SW480 (cell line): ENCODE measurements at regions not wholly inside any gene's neighbourhood (a gene's known extent, or its start where the extent isn't known, plus 50 kb on each side); places are given as distances from the start of the nearest gene placed in this dataset.

Experiments used
- DNase-seq: peaks from one replicate; pipeline ENCODE4 v3.0.0-alpha.2; 2016; ENCODE audit warnings: low spot score

DNA sequence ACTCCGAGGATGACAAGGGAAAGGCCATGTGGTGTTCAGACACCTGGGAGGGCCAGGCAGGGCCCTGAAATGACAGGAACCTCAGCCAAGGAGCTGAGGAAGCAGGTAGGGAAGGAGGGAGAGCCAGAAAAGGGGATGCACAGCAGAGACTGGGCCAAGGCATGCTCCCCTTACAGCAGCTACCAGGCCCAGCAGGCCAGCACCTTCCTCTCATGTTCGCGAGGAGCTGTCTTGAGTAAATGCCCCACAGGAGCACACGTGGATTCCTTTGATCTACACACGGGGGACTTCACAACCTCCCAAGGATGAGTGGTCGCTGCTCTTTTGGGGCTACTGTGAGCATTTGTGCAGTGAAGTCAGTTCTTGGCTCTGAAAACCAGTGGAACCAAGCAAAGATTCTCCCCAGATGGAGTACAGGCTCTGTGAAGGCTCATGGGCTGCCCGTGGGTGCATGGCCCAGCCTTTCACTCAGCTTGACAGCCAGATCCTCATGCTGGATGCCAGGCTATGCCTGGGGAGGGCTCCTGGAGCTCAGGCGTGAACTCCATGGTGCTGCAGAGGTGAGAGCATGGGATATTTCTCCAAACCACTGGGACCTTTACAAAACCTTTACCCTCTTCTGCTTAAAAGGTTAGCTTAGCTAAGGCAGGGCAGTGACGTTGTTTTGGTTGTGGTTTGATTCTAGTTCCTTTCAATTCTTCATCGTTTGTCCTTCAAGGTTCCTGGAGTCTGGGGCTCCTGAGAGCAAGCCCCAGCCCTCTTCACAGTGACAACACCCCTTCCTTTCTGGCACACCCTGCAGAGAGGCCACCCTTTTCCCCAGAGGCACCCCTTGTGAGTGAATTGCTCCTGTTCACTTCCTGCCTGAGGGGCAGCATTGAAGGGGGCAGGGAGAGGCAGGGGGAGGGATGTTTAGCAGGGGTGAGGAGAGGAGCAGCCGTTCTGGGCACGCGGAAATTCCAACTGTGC lies 74.2 kb upstream of the ZPBP start:
- no peak for DNase-seq

DNA sequence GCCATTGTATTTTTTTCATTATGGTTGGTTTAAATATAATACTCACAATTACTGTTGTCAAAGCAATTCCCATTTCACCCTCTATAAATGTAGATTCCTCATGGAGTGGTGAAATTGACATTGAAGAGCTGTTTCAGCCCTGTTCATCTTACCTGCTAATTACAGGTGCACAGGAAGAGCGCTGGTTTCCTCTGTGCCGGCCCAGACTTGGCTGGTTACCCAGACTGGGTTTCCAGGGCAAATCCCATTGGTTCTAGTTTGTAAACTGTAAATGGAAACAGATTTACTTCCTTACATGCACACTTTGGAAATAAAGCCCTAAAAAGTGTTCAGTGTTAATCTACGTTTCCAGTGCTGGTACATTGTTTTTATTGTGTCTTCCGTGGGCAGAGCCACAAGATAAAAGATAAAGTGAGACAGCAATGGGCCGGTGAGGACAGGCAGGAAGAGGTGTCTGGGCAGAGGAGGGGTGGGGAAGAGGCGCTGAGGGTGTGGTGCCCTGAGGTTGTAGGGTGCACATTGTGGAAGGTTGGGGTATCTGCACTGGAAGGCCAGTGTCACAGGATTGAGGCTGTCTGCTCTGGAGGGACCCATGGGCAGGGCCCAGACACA lies 71.6 kb upstream of the ZPBP start:
- no peak for DNase-seq

- no peak for DNase-seq
These were observed 67.2 kb upstream of the ZPBP start for GRCh38 chr7:50160206-50160605.

- no peak for DNase-seq
These were observed 66.1 kb upstream of the ZPBP start for GRCh38 chr7:50159154-50159553.

GRCh38 chr7:50156706-50157105 lies 63.7 kb upstream of the ZPBP start:
- DNase-seq: no peak

GRCh38 chr7:50156163-50156562 lies 63.1 kb upstream of the ZPBP start:
- no peak for DNase-seq

- DNase-seq: no peak
These were observed 62.7 kb upstream of the ZPBP start for GRCh38 chr7:50155755-50156154.

GRCh38 chr7:50153995-50154394 lies 60.9 kb upstream of the ZPBP start:
- DNase-seq: no peak

DNA sequence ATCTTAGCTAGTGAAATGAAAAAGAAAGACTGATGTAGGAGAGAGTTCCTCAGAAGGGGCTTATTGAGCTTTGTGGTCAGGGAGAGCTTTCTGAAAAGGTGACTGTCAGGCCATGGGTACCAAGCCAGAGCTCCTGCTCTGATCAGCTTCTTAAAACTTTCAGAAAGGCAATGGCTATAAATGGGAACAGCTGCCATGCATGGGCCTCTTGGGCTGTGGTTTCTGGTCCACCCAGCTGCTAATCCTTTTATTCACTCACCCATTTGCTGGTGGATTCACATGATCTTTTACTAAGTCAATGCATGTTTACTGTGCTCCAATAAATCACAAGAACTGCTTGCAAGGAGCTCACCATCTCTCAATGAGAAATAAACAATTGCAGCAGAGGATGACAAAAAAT lies 60.1 kb upstream of the ZPBP start:
- DNase-seq: no peak

GRCh38 chr7:50152486-50152885 lies 59.4 kb upstream of the ZPBP start:
- DNase-seq: no peak

- DNase-seq: no peak
These were observed 58.6 kb upstream of the ZPBP start for GRCh38 chr7:50151661-50152060.

DNA sequence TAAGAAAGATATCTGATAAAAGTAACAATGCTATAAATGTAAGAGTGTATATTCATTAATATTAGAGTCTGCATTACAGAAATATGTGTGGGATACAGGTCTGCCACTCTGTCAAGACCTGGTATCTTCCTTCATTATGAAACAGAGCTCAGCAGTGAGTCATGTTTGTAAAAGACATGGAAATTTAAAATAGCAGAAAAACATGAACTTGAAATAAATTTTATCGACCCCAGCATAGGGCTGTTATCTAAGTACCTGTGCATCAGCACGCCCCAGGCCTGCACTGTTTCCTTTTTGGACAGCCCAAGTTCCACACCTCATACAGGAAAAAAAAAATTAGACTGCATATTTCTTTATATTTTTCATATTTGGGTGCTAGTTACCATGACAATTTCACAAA lies 58.0 kb upstream of the ZPBP start:
- no peak for DNase-seq

- DNase-seq: no peak
These were observed 56.3 kb upstream of the ZPBP start for GRCh38 chr7:50149369-50149768.

DNA sequence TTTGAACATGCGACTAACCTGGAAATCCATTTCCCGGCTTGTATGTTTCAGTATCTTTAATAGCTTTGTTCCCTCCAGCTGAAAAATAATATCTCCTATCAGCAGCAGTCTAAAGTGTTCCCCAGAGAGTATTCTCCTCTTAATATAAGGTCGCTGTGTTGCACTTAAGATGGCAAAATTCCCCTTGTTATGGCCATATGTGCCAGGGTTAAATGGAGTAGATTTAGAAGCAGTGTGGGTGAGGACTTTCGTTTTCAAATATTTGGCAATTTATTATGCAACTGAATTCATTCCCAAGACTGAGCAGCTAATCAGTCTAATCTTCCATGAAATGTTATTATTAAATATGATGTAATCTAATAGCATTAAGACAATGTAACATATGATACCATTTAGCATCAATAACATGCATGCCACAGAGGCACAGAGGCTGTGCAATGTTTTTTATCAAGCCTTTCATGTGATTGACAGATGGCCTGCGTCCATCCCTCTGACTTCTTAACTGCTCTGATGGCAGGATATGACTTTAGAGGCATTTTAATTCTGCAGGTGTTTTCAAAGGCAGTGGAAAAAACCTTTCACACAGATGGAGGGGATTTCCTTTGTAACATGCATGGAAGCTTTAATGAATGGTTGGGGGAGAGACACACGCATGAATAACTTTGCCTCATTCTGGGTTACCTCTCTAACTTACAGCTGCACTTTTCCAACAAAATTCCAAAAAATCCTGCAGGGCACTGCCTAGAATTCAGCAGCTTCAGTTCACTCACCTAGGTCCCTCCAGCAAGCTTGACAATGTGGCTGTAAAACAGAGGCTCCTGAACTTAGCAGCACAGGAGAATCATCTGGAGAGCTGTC lies 55.1 kb upstream of the ZPBP start:
- no peak for DNase-seq

DNA sequence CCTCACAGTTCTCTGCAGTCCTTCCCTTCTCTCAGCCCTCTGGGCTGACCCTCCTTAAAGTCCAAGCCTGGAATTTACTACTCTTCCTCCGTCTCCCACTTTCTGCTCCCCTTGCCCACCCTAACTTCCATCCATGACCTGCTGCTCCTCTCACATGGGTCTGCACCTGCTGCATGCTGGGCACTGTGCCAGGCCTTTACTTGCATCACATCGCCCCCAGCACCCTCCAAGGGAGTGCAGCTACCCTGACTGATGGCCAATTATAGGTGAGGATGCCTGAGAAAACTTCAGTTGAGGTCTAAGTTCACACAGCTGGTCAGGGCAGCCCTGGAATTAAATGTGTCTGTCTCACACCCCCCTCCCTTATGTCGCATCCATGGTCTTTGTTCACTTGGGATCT lies 53.6 kb upstream of the ZPBP start:
- no peak for DNase-seq

DNA sequence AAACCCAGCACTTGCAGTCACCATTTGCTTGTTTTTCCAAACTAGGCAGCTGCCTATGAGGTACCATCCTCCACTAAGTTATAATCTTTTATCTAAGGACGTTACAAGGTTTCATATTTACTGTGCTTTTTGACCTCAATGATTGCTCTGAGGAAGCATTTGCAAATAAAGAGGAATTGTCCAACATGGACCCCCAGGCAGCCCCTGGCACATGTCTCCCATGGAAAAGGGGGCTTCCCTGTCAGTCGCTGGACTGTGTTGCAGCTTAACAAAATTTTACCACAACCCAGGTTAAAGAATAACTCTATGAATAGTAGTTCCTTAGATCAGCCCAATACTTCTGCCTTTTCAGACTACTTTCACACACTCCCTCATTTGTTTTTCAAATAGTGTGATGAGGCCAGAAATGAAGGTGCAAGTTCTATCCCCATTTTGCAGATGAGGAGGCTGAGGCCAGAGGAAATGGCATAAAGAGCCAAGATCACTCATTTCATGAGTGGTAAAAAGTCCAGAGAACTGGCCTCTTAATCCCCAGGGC lies 52.8 kb upstream of the ZPBP start:
- no peak for DNase-seq

DNA sequence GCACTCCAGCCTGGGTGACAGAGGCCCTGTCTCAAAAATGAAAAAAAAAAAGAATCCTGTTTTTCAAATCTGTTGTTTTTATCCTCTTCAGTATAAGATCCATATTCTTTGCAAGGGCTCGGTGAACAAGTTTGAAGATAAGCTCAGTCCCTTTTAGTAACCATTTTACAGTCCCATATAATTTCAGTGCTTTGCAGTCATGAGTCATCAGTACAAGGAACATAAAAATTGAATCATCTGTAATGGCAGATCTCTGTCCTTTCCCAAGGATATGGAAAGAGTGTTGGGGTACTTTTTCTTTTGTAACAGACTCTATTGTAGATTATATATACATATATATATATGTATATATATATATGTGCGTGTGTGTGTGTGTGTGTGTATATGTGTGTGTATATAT lies 52.2 kb upstream of the ZPBP start:
- DNase-seq: peak; percentile 19
